Smooth muscle cell (in vitro differentiated cells): ENCODE measurements at regions not wholly inside any gene's neighbourhood (a gene's known extent, or its start where the extent isn't known, plus 50 kb on each side); places are given as distances from the start of the nearest gene placed in this dataset.

ENCODE experiments used
- DNase-seq: peaks from one replicate; lab custom pipeline; 2025; ENCODE audit not compliant: unreplicated experiment; lab: John Stamatoyannopoulos, UW
- H2AFZ ChIP-seq: fragments of 200-600 bp; sonication (generic); 2 replicates; pipeline ENCODE4 v1.6.0; 2016; ENCODE audit warnings: antibody characterized with exemption, low read depth, mild to moderate bottlenecking
- H3F3A ChIP-seq: fragments of 200-600 bp; sonication (generic); 2 replicates; pipeline ENCODE4 v1.6.0; 2017; ENCODE audit warnings: antibody characterized with exemption, low read depth
- H3K27ac ChIP-seq: fragments of 200-600 bp; sonication (generic); 2 replicates; pipeline ENCODE4 v1.5.1; 2016; ENCODE audit warnings: low read depth, mild to moderate bottlenecking
- H3K27me3 ChIP-seq: fragments of 200-600 bp; sonication (generic); 2 replicates; pipeline ENCODE4 v1.6.1; 2016; ENCODE audit warnings: low read depth, mild to moderate bottlenecking
- H3K36me3 ChIP-seq: fragments of 200-600 bp; sonication (generic); 2 replicates; pipeline ENCODE4 v1.5.1; 2016; ENCODE audit warnings: low read depth
- H3K4me1 ChIP-seq: fragments of 200-600 bp; sonication (generic); 2 replicates; pipeline ENCODE4 v1.5.1; 2016; ENCODE audit warnings: low read depth
- H3K4me2 ChIP-seq: fragments of 200-600 bp; sonication (generic); 2 replicates; pipeline ENCODE4 v1.6.0; 2016; ENCODE audit warnings: mild to moderate bottlenecking
- H3K4me3 ChIP-seq: fragments of 200-600 bp; sonication (generic); 2 replicates; pipeline ENCODE4 v1.5.1; 2016; ENCODE audit warnings: mild to moderate bottlenecking
- H3K79me2 ChIP-seq: fragments of 200-600 bp; sonication (generic); 2 replicates; pipeline ENCODE4 v1.6.0; 2016; ENCODE audit warnings: low read depth, mild to moderate bottlenecking
- H3K9ac ChIP-seq: fragments of 200-600 bp; sonication (generic); 2 replicates; pipeline ENCODE4 v1.6.0; 2016; ENCODE audit warnings: low read depth
- H3K9me3 ChIP-seq: fragments of 200-600 bp; sonication (generic); replicated peaks from 2 replicates; pipeline ENCODE4 v1.5.1; 2016; ENCODE audit warnings: low read depth
- H4K20me1 ChIP-seq: fragments of 200-600 bp; sonication (generic); 2 replicates; pipeline ENCODE4 v1.6.0; 2016; ENCODE audit warnings: low read depth
- CTCF ChIP-seq: fragments of 200-600 bp; sonication (generic); IDR thresholded peaks from 2 replicates; pipeline ENCODE4 v1.5.1; 2017; ENCODE audit warnings: borderline replicate concordance, mild to moderate bottlenecking, antibody characterized with exemption; ENCODE audit not compliant: insufficient read depth, poor library complexity, severe bottlenecking
- whole genome bisulfite sequencing: methylation state at CpG from one replicate; pipeline ENCODE4 v1.1.7; 2016; ENCODE audit warnings: low lambda C conversion rate; 5-methylcytosine and 5-hydroxymethylcytosine counted together

GRCh38 chr1:38430949-38431348 is 384.4 kb upstream of the POU3F1 start:
- no peaks in the 10 kb centered on the region for H4K20me1 ChIP-seq

GRCh38 chr1:38424677-38425076 is 378.1 kb upstream of the POU3F1 start:
- Histone ChIP-seq H3K9ac (no peak overlapping the region), H3F3A (no peaks in the 10 kb centered on the region), H3K4me2 (no peak overlapping the region), H3K9me3 (no peaks in the 10 kb centered on the region), H3K27me3 (peaks cover 41% of the 10 kb centered on the region), H3K79me2 (no peaks in the 10 kb centered on the region), H3K4me1 (no peaks in the 10 kb centered on the region), H3K36me3 (no peaks in the 10 kb centered on the region), H4K20me1 (no peaks in the 10 kb centered on the region), H3K4me3 (no peak overlapping the region), H3K27ac (no peak overlapping the region), H2AFZ (no peak overlapping the region)
- WGBS = 64% methylated on average over 2 of the region's 2 CpGs
- no peak for DNase-seq
- TF ChIP-seq CTCF = no peak

More at GRCh38 chr1:38430949-38431348, 384.4 kb upstream of the POU3F1 start:
- H3K9me3 ChIP-seq = no peaks in the 10 kb centered on the region
- H2AFZ ChIP-seq = no peak overlapping the region
- no peaks in the 10 kb centered on the region for H3K79me2 ChIP-seq
- DNase-seq = no peak
- TF ChIP-seq CTCF = no peak
- no peak overlapping the region for H3K9ac ChIP-seq
- H3F3A ChIP-seq = no peaks in the 10 kb centered on the region
- H3K4me1 ChIP-seq = no peaks in the 10 kb centered on the region
- H3K27me3 ChIP-seq = peaks cover 61% of the 10 kb centered on the region
- H3K27ac ChIP-seq = no peak overlapping the region
- H3K4me3 ChIP-seq = no peak overlapping the region
- no peaks in the 10 kb centered on the region for H3K36me3 ChIP-seq
- no peak overlapping the region for H3K4me2 ChIP-seq

- TF ChIP-seq CTCF = no peak
- Histone ChIP-seq H3K4me3 (no peak overlapping the region), H3K27ac (no peak overlapping the region), H3K9me3 (no peaks in the 10 kb centered on the region), H4K20me1 (no peaks in the 10 kb centered on the region), H3F3A (no peaks in the 10 kb centered on the region), H2AFZ (no peak overlapping the region), H3K79me2 (no peaks in the 10 kb centered on the region), H3K36me3 (no peaks in the 10 kb centered on the region), H3K9ac (no peak overlapping the region), H3K27me3 (peaks cover 11% of the 10 kb centered on the region), H3K4me1 (peaks cover 12% of the 10 kb centered on the region), H3K4me2 (no peak overlapping the region)
- no peak for DNase-seq
- 86% methylated on average over 4 of the region's 4 CpGs for WGBS
These were observed 374.1 kb upstream of the POU3F1 start for GRCh38 chr1:38420666-38421065.

- Histone ChIP-seq H2AFZ (no peak overlapping the region), H3K79me2 (no peaks in the 10 kb centered on the region), H3K9me3 (no peaks in the 10 kb centered on the region), H3K9ac (no peak overlapping the region), H3F3A (no peaks in the 10 kb centered on the region), H3K36me3 (no peaks in the 10 kb centered on the region), H4K20me1 (no peaks in the 10 kb centered on the region), H3K27me3 (no peaks in the 10 kb centered on the region), H3K4me2 (no peak overlapping the region), H3K4me3 (no peak overlapping the region), H3K4me1 (peaks cover 12% of the 10 kb centered on the region), H3K27ac (no peak overlapping the region)
- WGBS = 91% methylated on average over 9 of the region's 9 CpGs
- TF ChIP-seq CTCF = no peak
- DNase-seq = no peak
These were observed 371.8 kb upstream of the POU3F1 start for GRCh38 chr1:38418195-38419030.
